ENCODE measurements at regions not wholly inside any gene's neighbourhood (a gene's known extent, or its start where the extent isn't known, plus 50 kb on each side); places are given as distances from the start of the nearest gene placed in this dataset.
A peak's percentile ranks its signal among the peaks of the same experiment; 100 is the strongest.

DNA sequence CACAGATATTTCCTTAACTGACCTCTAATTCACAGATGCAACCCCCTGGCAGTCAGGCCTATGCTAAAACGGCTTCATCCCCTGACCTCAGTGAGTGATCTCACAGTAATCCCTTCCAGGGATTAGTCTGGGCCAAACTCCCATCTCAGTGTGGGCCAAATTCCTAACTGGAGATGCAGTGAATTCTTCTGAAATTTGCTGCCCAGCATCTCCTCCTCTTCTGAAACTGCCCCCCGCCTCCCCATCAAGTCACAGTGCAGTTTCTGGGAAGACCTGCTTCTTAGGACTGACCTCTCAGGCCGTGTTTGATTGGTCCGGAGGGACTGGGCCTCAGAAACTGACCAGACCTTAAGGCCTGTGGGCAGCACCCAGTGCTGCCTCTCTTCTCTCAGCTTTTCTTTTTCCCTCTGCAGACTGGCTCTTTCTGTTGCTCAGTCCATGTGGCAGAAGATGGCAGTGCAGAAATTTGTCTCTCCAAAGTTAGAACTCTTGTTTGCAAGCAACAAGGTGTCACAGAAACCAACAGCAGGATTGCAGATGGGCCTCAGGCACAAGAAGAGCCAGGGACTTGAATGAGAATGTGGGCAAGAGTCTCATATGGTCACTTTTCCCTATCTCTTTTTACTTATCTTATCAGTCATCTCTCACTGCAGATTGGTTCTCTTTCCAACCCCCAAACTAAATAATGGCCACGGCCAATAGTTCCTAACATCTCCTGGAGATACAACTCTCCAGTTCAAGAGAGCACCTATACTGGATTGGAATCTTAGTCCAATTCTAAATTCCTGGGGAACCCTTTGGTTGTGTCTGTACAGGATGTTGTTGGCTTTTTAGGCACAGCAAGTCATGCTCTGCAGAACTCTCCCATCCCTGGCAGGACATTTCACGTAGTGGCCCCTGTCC lies 95.5 kb upstream of the RALGPS2 start:
- Mint-ChIP-seq H3K27me3 (ENCODE audit: insufficient read depth) (no peaks in the 10 kb centered on the region), H3K36me3 (ENCODE audit: low read depth) (no peaks in the 10 kb centered on the region), H3K4me3 (no peak overlapping the region), H3K27ac (peak overlapping the region; percentile 91), H3K9me3 (no peaks in the 10 kb centered on the region), H3K4me1 (peaks cover 38% of the 10 kb centered on the region)
- WGBS, 2 experiments (ENCODE audit: insufficient coverage in 1 of 2, insufficient read length in 1 of 2) = 48 to 77% methylated on average over 2 to 6 of the region's 6 CpGs
- Histone ChIP-seq H3K4me1 (ENCODE audit: control insufficient read depth, insufficient read depth, low read length) (peaks cover 7% of the 10 kb centered on the region), H3K9me3 (ENCODE audit: control insufficient read depth, low read length) (no peaks in the 10 kb centered on the region), H3K27ac (ENCODE audit: low read depth, low read length) (no peak overlapping the region), H3K36me3 (ENCODE audit: control insufficient read depth, insufficient read depth, low read length) (no peaks in the 10 kb centered on the region), H3K4me3 (ENCODE audit: low read length) (peak overlapping the region; percentile 3), H3K9ac (ENCODE audit: extremely low read depth, low read length, poor library complexity, severe bottlenecking) (no peak overlapping the region), H3K27me3 (ENCODE audit: control insufficient read depth, insufficient read depth, low read length, poor library complexity, severe bottlenecking) (no peaks in the 10 kb centered on the region)
- TF ChIP-seq, protein P1, sequence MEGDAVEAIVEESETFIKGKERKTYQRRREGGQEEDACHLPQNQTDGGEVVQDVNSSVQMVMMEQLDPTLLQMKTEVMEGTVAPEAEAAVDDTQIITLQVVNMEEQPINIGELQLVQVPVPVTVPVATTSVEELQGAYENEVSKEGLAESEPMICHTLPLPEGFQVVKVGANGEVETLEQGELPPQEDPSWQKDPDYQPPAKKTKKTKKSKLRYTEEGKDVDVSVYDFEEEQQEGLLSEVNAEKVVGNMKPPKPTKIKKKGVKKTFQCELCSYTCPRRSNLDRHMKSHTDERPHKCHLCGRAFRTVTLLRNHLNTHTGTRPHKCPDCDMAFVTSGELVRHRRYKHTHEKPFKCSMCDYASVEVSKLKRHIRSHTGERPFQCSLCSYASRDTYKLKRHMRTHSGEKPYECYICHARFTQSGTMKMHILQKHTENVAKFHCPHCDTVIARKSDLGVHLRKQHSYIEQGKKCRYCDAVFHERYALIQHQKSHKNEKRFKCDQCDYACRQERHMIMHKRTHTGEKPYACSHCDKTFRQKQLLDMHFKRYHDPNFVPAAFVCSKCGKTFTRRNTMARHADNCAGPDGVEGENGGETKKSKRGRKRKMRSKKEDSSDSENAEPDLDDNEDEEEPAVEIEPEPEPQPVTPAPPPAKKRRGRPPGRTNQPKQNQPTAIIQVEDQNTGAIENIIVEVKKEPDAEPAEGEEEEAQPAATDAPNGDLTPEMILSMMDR (conservative IDR thresholded peaks at IDR 0.05) = peak; percentile 44
- peak; percentile 78 for DNase-seq

DNA sequence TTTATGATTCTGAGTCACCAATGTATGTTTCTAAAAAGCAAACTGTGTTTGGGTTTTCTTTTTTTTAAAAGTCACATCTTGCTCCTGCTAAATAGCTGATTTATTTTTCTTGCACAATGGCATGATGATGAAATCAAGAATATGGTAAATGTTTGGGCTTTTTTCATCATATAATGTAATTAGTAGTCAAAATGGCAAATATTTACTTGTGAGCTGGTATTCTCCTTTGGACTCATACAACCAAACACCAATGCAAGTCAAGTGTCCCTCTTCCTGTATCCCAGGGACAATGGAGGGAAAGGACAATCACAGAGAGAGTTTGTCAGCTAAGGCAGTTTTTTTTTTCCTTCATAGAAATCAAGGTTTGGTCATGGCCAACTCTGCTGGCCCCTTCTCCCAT lies 94.6 kb upstream of the RALGPS2 start:
- Mint-ChIP-seq H3K4me3 (no peak overlapping the region), H3K27me3 (ENCODE audit: insufficient read depth) (no peaks in the 10 kb centered on the region), H3K36me3 (ENCODE audit: low read depth) (no peaks in the 10 kb centered on the region), H3K27ac (no peak overlapping the region), H3K4me1 (peaks cover 38% of the 10 kb centered on the region), H3K9me3 (no peaks in the 10 kb centered on the region)
- H3K9ac ChIP-seq (ENCODE audit: extremely low read depth, low read length, poor library complexity, severe bottlenecking) = no peak overlapping the region
- peaks cover 7% of the 10 kb centered on the region for H3K4me1 ChIP-seq (ENCODE audit: control insufficient read depth, insufficient read depth, low read length)
- no peak overlapping the region for H3K27ac ChIP-seq (ENCODE audit: low read depth, low read length)
- H3K9me3 ChIP-seq (ENCODE audit: control insufficient read depth, low read length) = no peaks in the 10 kb centered on the region
- H3K4me3 ChIP-seq (ENCODE audit: low read length) = no peak overlapping the region
- TF ChIP-seq, protein P1 (conservative IDR thresholded peaks at IDR 0.05) = no peak
- no peaks in the 10 kb centered on the region for H3K27me3 ChIP-seq (ENCODE audit: control insufficient read depth, insufficient read depth, low read length, poor library complexity, severe bottlenecking)
- DNase-seq = no peak
- no peaks in the 10 kb centered on the region for H3K36me3 ChIP-seq (ENCODE audit: control insufficient read depth, insufficient read depth, low read length)

DNA sequence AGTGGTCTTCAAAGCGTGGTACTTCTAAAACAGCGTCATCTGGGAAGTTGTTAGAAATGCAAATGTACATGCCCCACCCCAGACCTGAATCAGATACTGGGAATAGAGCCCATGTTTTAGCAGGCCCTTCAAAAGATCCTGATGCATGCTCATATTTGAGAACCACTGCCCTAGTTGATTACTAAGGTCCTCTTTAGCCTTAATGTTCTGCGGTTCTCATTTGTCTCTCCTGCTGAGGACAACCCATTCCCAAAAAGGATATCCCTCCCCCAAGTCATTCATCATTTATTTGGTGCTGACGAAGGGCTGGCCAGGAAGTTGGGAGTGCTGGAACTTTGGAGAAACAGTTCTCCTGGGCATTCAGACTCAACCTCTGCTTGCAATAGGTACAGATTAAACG lies 92.4 kb upstream of the RALGPS2 start:
- no peak overlapping the region for H3K9ac ChIP-seq (ENCODE audit: extremely low read depth, low read length, poor library complexity, severe bottlenecking)
- Mint-ChIP-seq H3K9me3 (no peaks in the 10 kb centered on the region), H3K4me1 (peaks cover 35% of the 10 kb centered on the region), H3K4me3 (no peak overlapping the region), H3K27ac (no peak overlapping the region), H3K27me3 (ENCODE audit: insufficient read depth) (no peaks in the 10 kb centered on the region), H3K36me3 (ENCODE audit: low read depth) (no peaks in the 10 kb centered on the region)
- TF ChIP-seq, protein P1 (conservative IDR thresholded peaks at IDR 0.05) = no peak
- no peaks in the 10 kb centered on the region for H3K9me3 ChIP-seq (ENCODE audit: control insufficient read depth, low read length)
- H3K4me1 ChIP-seq (ENCODE audit: control insufficient read depth, insufficient read depth, low read length) = peaks cover 7% of the 10 kb centered on the region
- no peak overlapping the region for H3K4me3 ChIP-seq (ENCODE audit: low read length)
- 77 to 83% methylated on average over 4 to 5 of the region's 5 CpGs for WGBS, 2 experiments (ENCODE audit: insufficient coverage in 1 of 2, insufficient read length in 1 of 2)
- no peaks in the 10 kb centered on the region for H3K27me3 ChIP-seq (ENCODE audit: control insufficient read depth, insufficient read depth, low read length, poor library complexity, severe bottlenecking)
- H3K27ac ChIP-seq (ENCODE audit: low read depth, low read length) = no peak overlapping the region
- no peaks in the 10 kb centered on the region for H3K36me3 ChIP-seq (ENCODE audit: control insufficient read depth, insufficient read depth, low read length)
- DNase-seq = no peak
